ENCODE measurements at regions not wholly inside any gene's neighbourhood (a gene's known extent, or its start where the extent isn't known, plus 50 kb on each side); places are given as distances from the start of the nearest gene placed in this dataset.

DNA sequence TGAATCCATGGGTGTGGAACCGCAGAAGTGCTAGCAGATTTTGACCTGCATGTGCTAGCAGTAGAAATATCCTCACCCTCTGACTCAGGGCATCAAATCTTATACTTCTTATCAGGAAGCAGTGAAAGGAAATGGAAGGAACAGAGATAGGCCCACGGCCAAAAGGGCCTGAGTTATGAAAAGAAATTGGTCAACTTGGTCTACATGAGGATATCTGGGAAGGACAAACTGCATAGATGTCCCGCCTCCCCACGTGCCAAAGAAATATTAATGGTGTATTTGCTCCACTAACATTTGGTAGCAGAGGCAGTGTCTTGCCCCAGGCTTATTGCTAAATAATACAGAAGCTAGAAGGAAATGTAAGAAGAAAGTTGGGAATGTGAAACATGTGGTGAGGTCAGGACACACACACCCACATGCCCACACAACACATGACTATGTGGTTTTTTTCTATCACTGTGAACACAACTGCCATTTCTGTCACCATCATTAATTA, 93.6 kb upstream of the COL8A1 start:
- Histone ChIP-seq H3K4me1 (peaks cover 0 to 14% (median 2%) of the 10 kb centered on the region in 4 donors), H3K9me3 (no peaks in the 10 kb centered on the region), H3K27ac (peak overlapping the region in 2 of 4 donors; percentile 44 to 47), H3K4me3 (no peak overlapping the region), H3K27me3 (no peaks in the 10 kb centered on the region), H3K36me3 (no peaks in the 10 kb centered on the region)
- TF ChIP-seq, protein P1, sequence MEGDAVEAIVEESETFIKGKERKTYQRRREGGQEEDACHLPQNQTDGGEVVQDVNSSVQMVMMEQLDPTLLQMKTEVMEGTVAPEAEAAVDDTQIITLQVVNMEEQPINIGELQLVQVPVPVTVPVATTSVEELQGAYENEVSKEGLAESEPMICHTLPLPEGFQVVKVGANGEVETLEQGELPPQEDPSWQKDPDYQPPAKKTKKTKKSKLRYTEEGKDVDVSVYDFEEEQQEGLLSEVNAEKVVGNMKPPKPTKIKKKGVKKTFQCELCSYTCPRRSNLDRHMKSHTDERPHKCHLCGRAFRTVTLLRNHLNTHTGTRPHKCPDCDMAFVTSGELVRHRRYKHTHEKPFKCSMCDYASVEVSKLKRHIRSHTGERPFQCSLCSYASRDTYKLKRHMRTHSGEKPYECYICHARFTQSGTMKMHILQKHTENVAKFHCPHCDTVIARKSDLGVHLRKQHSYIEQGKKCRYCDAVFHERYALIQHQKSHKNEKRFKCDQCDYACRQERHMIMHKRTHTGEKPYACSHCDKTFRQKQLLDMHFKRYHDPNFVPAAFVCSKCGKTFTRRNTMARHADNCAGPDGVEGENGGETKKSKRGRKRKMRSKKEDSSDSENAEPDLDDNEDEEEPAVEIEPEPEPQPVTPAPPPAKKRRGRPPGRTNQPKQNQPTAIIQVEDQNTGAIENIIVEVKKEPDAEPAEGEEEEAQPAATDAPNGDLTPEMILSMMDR (IDR thresholded peaks at IDR 0.05): no peak
- no peak for TF ChIP-seq EP300 (IDR thresholded peaks at IDR 0.05)
- TF ChIP-seq POLR2AphosphoS5 (IDR thresholded peaks at IDR 0.05): no peak
- TF ChIP-seq POLR2A (IDR thresholded peaks at IDR 0.05): no peak
- DNase-seq: no peak
- intact Hi-C loops (cut with DNase I): no loop called here
- WGBS, 2 donors: 19 to 46% methylated on average over 4 of the region's 4 CpGs

DNA sequence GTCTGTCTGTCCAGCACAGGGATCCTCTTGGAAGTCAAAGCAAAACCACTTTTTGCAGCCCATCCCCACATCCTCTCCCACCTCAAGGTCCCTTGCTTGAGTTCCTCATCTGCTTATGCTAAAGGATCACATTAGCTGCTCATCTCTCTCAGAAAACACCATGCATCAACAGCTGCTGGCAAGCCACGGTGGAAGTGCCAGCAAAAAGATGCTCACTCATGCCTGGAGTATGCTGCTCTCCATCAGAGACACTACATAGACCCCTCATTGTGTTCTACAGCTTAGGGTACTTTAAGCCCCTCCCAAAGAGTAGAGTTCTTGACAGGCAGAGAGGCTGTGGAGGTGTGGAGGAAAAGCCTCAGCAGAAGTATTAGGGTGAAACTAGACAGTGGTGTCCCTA, 94.6 kb upstream of the COL8A1 start:
- Histone ChIP-seq H3K9me3 (no peaks in the 10 kb centered on the region), H3K4me1 (peaks cover 0 to 3% (median 0%) of the 10 kb centered on the region in 4 donors), H3K36me3 (no peaks in the 10 kb centered on the region), H3K27me3 (no peaks in the 10 kb centered on the region), H3K27ac (no peak overlapping the region), H3K4me3 (no peak overlapping the region)
- 0 to 26% methylated on average over 1 of the region's 1 CpG for WGBS, 2 donors
- DNase-seq: no peak
- no peak for TF ChIP-seq EP300 (IDR thresholded peaks at IDR 0.05)
- no peak for TF ChIP-seq POLR2A (IDR thresholded peaks at IDR 0.05)
- TF ChIP-seq POLR2AphosphoS5 (IDR thresholded peaks at IDR 0.05): no peak
- TF ChIP-seq, protein P1 (IDR thresholded peaks at IDR 0.05): no peak
- intact Hi-C loops (cut with DNase I): no loop called here

- Histone ChIP-seq H3K9me3 (no peaks in the 10 kb centered on the region), H3K36me3 (no peaks in the 10 kb centered on the region), H3K4me1 (no peaks in the 10 kb centered on the region), H3K27me3 (no peaks in the 10 kb centered on the region), H3K4me3 (no peak overlapping the region), H3K27ac (no peak overlapping the region)
- intact Hi-C loops (cut with DNase I): no loop called here
- no peak for DNase-seq
- 70 to 71% methylated on average over 4 of the region's 4 CpGs for WGBS, 2 donors
- no peak for TF ChIP-seq POLR2A (IDR thresholded peaks at IDR 0.05)
- TF ChIP-seq POLR2AphosphoS5 (IDR thresholded peaks at IDR 0.05): no peak
- TF ChIP-seq, protein P1 (IDR thresholded peaks at IDR 0.05): no peak
- no peak for TF ChIP-seq EP300 (IDR thresholded peaks at IDR 0.05)
Measured at GRCh38 chr3:99542767-99543518, 95.5 kb upstream of the COL8A1 start.

DNA sequence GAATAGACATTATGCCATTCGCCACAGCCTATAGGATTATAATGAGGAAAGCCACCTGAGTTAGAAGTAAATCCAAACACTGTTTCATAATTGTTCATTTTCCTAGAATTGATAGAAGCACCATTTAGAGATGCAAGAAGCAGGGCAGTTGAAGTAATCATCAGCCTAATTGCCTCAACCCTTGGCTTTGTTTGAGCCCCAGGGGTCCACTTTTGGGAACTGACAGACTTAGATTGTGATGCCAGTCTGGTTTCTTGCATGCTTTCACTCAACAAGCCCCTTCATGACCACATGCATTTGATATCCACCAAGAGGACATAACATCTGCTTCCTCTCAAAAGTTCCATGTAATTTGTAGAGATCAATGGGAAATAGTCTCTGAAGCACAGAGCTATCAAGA, 97.2 kb upstream of the COL8A1 start:
- DNase-seq: no peak
- H3K27ac ChIP-seq: no peak overlapping the region
- no peak overlapping the region for H3K4me3 ChIP-seq
- TF ChIP-seq POLR2AphosphoS5 (IDR thresholded peaks at IDR 0.05) (no peak), POLR2A (IDR thresholded peaks at IDR 0.05) (no peak), EP300 (IDR thresholded peaks at IDR 0.05) (no peak)
- TF ChIP-seq, protein P1 (IDR thresholded peaks at IDR 0.05): no peak
- H3K4me1 ChIP-seq: no peaks in the 10 kb centered on the region
- no peaks in the 10 kb centered on the region for H3K9me3 ChIP-seq
- no peaks in the 10 kb centered on the region for H3K27me3 ChIP-seq
- H3K36me3 ChIP-seq: no peaks in the 10 kb centered on the region
- WGBS, 2 donors: 78 to 90% methylated on average over 1 of the region's 1 CpG
- intact Hi-C loops (cut with DNase I): no loop called here

Data from sigmoid colon (tissue), 6 donors.